Common myeloid progenitor, CD34-positive (primary cell): ENCODE measurements at regions not wholly inside any gene's neighbourhood (a gene's known extent, or its start where the extent isn't known, plus 50 kb on each side); places are given as distances from the start of the nearest gene placed in this dataset.

ENCODE experiments used
- CTCF ChIA-PET: fragments of 350-600 bp; sonication (Branson Sonifier 250); formaldehyde crosslinking; loops from one replicate; lab custom pipeline; 2021; ENCODE audit warnings: antibody characterized with exemption; lab: Charles Lee
- POLR2A ChIA-PET: fragments of 350-600 bp; sonication (Branson Sonifier 250); formaldehyde crosslinking; loops from one replicate; lab custom pipeline; 2021; ENCODE audit warnings: antibody characterized with exemption; lab: Charles Lee
- DNase-seq, 3 donors: peaks; one replicate each; pipeline versions ENCODE4 v3.0.0 to v3.0.0-alpha.2; 2013
- H3K27ac ChIP-seq, 2 experiments: 1 replicate in 1 of 2; 2 replicates in 1 of 2; pipeline ENCODE4 v1.7.0; 2013; ENCODE audit warnings: inconsistent platforms in 2 of 2, low read length in 2 of 2, mild to moderate bottlenecking in 2 of 2, low read depth in 1 of 2, moderate library complexity in 1 of 2; ENCODE audit not compliant: severe bottlenecking in 2 of 2, insufficient read depth in 1 of 2, poor library complexity in 1 of 2
- H3K27me3 ChIP-seq, 5 experiments: replicated peaks in 2 of 5; 1 replicate in 3 of 5; 2 replicates in 2 of 5; pipeline versions ENCODE4 v1.6.1 to v1.7.0; 2013; ENCODE audit warnings: low read length in 4 of 5, mild to moderate bottlenecking in 2 of 5, moderate library complexity in 2 of 5, inconsistent platforms in 1 of 5; ENCODE audit not compliant: insufficient read depth in 5 of 5, control insufficient read depth in 4 of 5
- H3K36me3 ChIP-seq, 4 experiments: 1 replicate in 2 of 4; 2 replicates in 2 of 4; pipeline versions ENCODE4 v1.6.1 to v1.7.0; 2013; ENCODE audit warnings: low read length in 3 of 4, control low read depth in 1 of 4, mild to moderate bottlenecking in 1 of 4; ENCODE audit not compliant: control insufficient read depth in 4 of 4, insufficient read depth in 4 of 4
- H3K4me1 ChIP-seq, 4 experiments: 1 replicate in 3 of 4; 2 replicates in 1 of 4; pipeline versions ENCODE4 v1.6.1 to v1.7.1; 2013; ENCODE audit warnings: low read length in 3 of 4, mild to moderate bottlenecking in 3 of 4, control low read depth in 1 of 4, inconsistent platforms in 1 of 4, moderate library complexity in 1 of 4; ENCODE audit not compliant: control insufficient read depth in 4 of 4, insufficient read depth in 4 of 4; ENCODE audit errors: control extremely low read depth in 1 of 4
- H3K4me3 ChIP-seq, 7 experiments: 1 replicate in 4 of 7; 2 replicates in 3 of 7; pipeline versions ENCODE4 v1.5.1 to v1.7.0; 2013; ENCODE audit warnings: mild to moderate bottlenecking in 7 of 7, low read length in 6 of 7, moderate library complexity in 6 of 7, inconsistent platforms in 2 of 7, low read depth in 2 of 7, control low read depth in 1 of 7; ENCODE audit not compliant: insufficient read depth in 4 of 7, control insufficient read depth in 1 of 7; ENCODE audit errors: extremely low read depth in 1 of 7
- H3K9me3 ChIP-seq, 5 experiments: 1 replicate in 4 of 5; 2 replicates in 1 of 5; pipeline versions ENCODE4 v1.6.1 to v1.7.1; 2013; ENCODE audit warnings: low read length in 4 of 5, mild to moderate bottlenecking in 2 of 5, inconsistent platforms in 1 of 5, low read depth in 1 of 5, moderate library complexity in 1 of 5; ENCODE audit not compliant: control insufficient read depth in 4 of 5, insufficient read depth in 2 of 5; ENCODE audit errors: control extremely low read depth in 1 of 5
- WGBS: methylation state at CpG from one replicate; pipeline ENCODE4 v1.1.5; 2013; ENCODE audit not compliant: insufficient coverage; 5-methylcytosine and 5-hydroxymethylcytosine counted together

DNA sequence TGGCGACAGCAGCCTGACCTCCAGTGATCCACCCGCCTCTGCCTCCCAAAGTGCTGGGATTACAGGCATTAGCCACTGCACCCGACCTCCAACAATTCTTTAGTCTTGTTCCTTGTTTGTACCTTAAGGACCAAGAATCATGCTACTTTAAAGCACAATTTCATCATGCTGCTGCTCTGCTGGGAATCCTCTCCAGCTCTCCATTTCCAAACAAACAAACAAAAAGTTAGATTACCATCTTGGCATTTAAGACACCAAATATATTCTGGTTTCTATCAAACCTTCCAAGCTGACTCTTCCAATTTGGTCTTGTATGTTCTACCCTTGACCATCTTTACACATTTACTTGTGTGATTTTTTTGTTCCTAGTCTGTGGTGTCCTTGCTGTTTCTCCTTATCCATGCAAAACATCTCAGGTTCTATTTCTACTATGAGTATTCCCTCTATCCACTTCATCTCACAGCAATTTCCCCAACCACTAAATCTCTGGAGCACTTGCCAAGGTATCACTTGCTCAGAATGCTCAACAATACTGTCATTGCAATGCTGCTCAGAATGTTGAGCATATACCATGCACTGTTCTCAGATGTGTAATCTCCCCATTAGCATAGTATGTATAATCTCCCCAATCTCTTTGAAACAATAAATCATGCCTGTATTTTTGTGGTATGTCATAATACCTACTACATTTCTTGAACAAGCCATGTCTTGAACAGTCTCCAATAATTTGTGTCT is 73.2 kb upstream of the GALNT5 start:
- H3K27me3 ChIP-seq = peaks cover 0 to 2% (median 0%) of the 10 kb centered on the region in 5 experiments
- H3K4me1 ChIP-seq = peaks cover 0 to 9% (median 1%) of the 10 kb centered on the region in 4 experiments
- no peak for DNase-seq
- H3K27ac ChIP-seq = no peak overlapping the region
- H3K36me3 ChIP-seq = no peaks in the 10 kb centered on the region
- POLR2A ChIA-PET = no interaction called here
- H3K4me3 ChIP-seq = no peak overlapping the region
- no peaks in the 10 kb centered on the region for H3K9me3 ChIP-seq
- 100% methylated on average over 3 of the region's 3 CpGs for WGBS
- CTCF ChIA-PET = interaction anchor here (0.6 to 1.8 kb wide), 3 partner anchors 9 to 1815 kb away, joined by 3 to 5 read pairs (median 5); no protein-coding TSS in a partner anchor

DNA sequence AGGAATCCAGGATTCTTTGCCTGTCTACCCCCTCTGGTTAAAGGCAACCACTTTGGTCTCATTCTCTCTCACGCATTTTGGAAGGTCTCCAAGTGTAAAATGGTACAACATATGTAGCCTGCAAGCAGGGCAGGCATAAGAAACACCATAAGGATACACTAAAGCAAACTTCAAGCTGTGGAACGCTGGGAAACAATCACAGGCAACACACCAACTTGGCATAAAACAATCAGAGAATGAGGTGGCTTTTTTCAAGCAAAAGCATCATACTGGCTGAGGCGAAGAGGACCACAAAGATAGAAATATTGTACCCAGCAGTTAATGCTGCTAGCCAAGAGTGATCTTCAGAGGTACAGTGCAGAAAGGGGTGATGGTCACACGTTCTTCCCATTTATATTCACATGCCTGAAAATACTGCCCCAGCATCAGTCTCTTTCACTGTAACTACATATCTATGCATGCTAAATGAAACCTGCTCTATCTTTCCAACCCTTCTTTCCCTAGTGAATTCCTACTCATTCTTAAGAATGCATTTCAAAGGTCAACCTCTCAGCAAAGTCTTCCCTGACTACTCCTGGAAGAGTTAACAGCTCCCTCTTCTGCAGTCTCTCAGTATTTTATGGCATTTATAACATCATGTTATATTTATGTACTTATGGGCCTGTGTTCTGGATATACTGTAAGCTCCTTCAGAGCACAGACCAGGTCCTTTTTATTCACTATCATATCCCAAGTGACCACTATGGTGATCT is 71.9 kb upstream of the GALNT5 start:
- Histone ChIP-seq H3K9me3 (no peaks in the 10 kb centered on the region), H3K4me1 (peaks cover 0 to 9% (median 1%) of the 10 kb centered on the region in 4 experiments), H3K36me3 (no peaks in the 10 kb centered on the region), H3K27ac (no peak overlapping the region), H3K4me3 (no peak overlapping the region), H3K27me3 (peaks cover 0 to 2% (median 0%) of the 10 kb centered on the region in 5 experiments)
- no peak for DNase-seq
- ChIA-PET CTCF (no interaction called here), POLR2A (no interaction called here)
- 100% methylated on average over 2 of the region's 4 CpGs for WGBS

DNA sequence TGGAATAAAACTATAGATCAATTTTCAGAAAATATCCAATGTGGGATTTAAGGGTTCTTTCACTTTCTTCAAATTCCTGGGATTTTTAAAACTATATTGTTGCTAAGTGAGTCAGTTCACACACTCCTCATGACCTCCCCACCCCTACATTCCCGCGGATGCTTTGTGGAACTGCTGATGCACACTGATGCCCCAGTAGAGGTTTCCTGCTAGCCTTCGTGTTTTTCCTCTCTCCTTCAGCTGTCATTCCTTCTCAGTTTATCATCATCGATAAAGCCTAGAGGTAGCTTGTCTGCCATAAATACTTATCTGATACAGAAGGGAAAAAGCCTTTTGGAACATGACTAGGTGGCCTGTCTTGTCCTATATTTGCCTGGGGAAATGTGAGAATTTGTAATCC is 67.4 kb upstream of the GALNT5 start:
- WGBS = no CpG with 5 or more reads among the region's 4 CpGs
- Histone ChIP-seq H3K4me3 (no peak overlapping the region), H3K36me3 (no peaks in the 10 kb centered on the region), H3K27me3 (peaks cover 0 to 2% (median 0%) of the 10 kb centered on the region in 5 experiments), H3K9me3 (no peaks in the 10 kb centered on the region), H3K27ac (no peak overlapping the region), H3K4me1 (no peaks in the 10 kb centered on the region)
- POLR2A ChIA-PET = no interaction called here
- DNase-seq = no peak
- CTCF ChIA-PET = no interaction called here

DNA sequence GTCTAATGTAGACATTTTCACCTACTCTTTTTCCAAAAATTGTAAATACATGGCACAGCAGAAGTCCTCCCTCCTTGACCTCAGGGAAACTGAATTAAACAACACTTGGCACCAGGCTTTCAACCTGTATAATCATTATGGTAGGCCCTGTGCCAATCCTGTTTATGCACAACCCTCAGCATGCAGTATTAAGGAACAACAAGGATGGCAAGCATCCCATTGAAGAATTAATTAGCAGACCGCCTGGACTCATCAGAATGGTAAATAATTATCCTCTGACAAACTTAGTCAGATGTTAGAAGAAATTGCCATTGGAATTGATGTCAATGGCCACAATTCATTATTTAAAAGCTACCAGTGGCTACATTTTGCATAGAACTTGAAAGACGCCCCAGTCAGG is 66.3 kb upstream of the GALNT5 start:
- no peaks in the 10 kb centered on the region for H3K4me1 ChIP-seq
- no peaks in the 10 kb centered on the region for H3K9me3 ChIP-seq
- POLR2A ChIA-PET = no interaction called here
- no peak overlapping the region for H3K4me3 ChIP-seq
- no peak overlapping the region for H3K27ac ChIP-seq
- no peak for DNase-seq
- H3K27me3 ChIP-seq = peaks cover 0 to 2% (median 0%) of the 10 kb centered on the region in 5 experiments
- CTCF ChIA-PET = interaction anchor here (1.2 to 1.3 kb wide), 2 partner anchors 856 to 1819 kb away, joined by 3 read pairs; no protein-coding TSS in a partner anchor
- no peaks in the 10 kb centered on the region for H3K36me3 ChIP-seq
- WGBS = 100% methylated on average over 1 of the region's 2 CpGs

- Histone ChIP-seq H3K27me3 (peaks cover 0 to 2% (median 0%) of the 10 kb centered on the region in 5 experiments), H3K27ac (no peak overlapping the region), H3K36me3 (no peaks in the 10 kb centered on the region), H3K4me1 (no peaks in the 10 kb centered on the region), H3K9me3 (no peaks in the 10 kb centered on the region), H3K4me3 (no peak overlapping the region)
- POLR2A ChIA-PET = interaction anchor here (0.6 kb wide), 1 partner anchor 580 kb away, joined by 5 read pairs; no protein-coding TSS in a partner anchor
- CTCF ChIA-PET = interaction anchor here (1.1 to 2.3 kb wide), 8 partner anchors 10 to 1822 kb away, joined by 3 to 13 read pairs (median 4); no protein-coding TSS in a partner anchor
- 100% methylated on average over 3 of the region's 8 CpGs for WGBS
- DNase-seq = peak in 2 of 3 donors; percentile 33 to 41
Measured at GRCh38 chr2:157192445-157193423, 64.8 kb upstream of the GALNT5 start.

DNA sequence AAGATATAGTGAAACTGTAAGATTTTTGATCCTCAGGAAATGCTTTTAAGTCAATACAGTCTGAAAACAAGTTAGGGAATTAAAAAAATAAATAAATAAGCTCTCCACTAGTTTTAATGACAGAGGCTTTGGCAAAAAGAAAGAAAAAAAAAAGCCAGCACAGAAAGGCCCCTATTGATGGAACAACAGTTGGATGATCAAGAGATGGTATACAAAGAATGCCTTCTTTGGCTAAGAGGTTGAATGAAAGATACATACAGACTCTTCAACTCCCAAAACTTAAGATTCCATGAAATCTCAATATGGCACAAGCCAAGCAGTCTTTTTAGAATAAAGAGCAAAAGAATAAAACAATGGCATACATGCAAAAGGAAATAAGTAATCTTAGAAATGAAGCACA is 64.0 kb upstream of the GALNT5 start:
- Histone ChIP-seq H3K9me3 (no peaks in the 10 kb centered on the region), H3K4me3 (no peak overlapping the region), H3K4me1 (no peaks in the 10 kb centered on the region), H3K27me3 (peaks cover 0 to 2% (median 0%) of the 10 kb centered on the region in 5 experiments), H3K36me3 (no peaks in the 10 kb centered on the region), H3K27ac (no peak overlapping the region)
- no peak for DNase-seq
- ChIA-PET POLR2A (interaction anchor here (0.6 kb wide), 1 partner anchor 581 kb away, joined by 5 read pairs; no protein-coding TSS in a partner anchor), CTCF (interaction anchor here (1.1 to 2.3 kb wide), 9 partner anchors 10 to 1831 kb away, joined by 3 to 13 read pairs (median 4); no protein-coding TSS in a partner anchor)
